GM23338 (cell line): ENCODE measurements at regions not wholly inside any gene's neighbourhood (a gene's known extent, or its start where the extent isn't known, plus 50 kb on each side); places are given as distances from the start of the nearest gene placed in this dataset.

Experiments
- ATAC-seq: fragments of 200-7000 bp; cut with Tn5 transposase; 3 replicates; pipeline ENCODE4 v1.9.1; 2020
- DNase-seq: peaks from one replicate; pipeline ENCODE4 v3.0.0-alpha.2; 2015; ENCODE audit warnings: low spot score
- H2AFZ ChIP-seq: fragments of 200-600 bp; sonication (generic); 2 replicates; pipeline ENCODE4 v1.8.0; 2016; ENCODE audit warnings: antibody characterized with exemption, mild to moderate bottlenecking, moderate library complexity
- H3F3A ChIP-seq: fragments of 200-600 bp; sonication (generic); replicated peaks from 2 replicates; pipeline ENCODE4 v1.8.0; 2017; ENCODE audit warnings: antibody characterized with exemption, mixed run types, low read depth
- H3K27ac ChIP-seq: fragments of 200-600 bp; sonication (generic); 2 replicates; pipeline ENCODE4 v1.6.1; 2016; ENCODE audit warnings: low read depth
- H3K27me3 ChIP-seq: fragments of 200-600 bp; sonication (generic); 2 replicates; pipeline ENCODE4 v1.8.0; 2016; ENCODE audit warnings: mild to moderate bottlenecking, mixed run types, moderate library complexity; ENCODE audit not compliant: insufficient read depth
- H3K36me3 ChIP-seq: fragments of 200-600 bp; sonication (generic); 2 replicates; pipeline ENCODE4 v1.8.0; 2016; ENCODE audit warnings: mild to moderate bottlenecking; ENCODE audit not compliant: insufficient read depth
- H3K4me1 ChIP-seq: fragments of 200-600 bp; sonication (generic); 2 replicates; pipeline ENCODE4 v1.8.0; 2016; ENCODE audit warnings: mild to moderate bottlenecking, moderate library complexity; ENCODE audit not compliant: insufficient read depth
- H3K4me2 ChIP-seq: fragments of 200-600 bp; sonication (generic); 2 replicates; pipeline ENCODE4 v1.7.1; 2017; ENCODE audit warnings: mixed run types
- H3K4me3 ChIP-seq: fragments of 200-600 bp; sonication (generic); 2 replicates; pipeline ENCODE4 v1.6.1; 2016; ENCODE audit warnings: mixed run types
- H3K79me2 ChIP-seq: fragments of 200-600 bp; sonication (generic); replicated peaks from 2 replicates; pipeline ENCODE4 v1.8.0; 2017; ENCODE audit warnings: mild to moderate bottlenecking; ENCODE audit not compliant: insufficient read depth
- H3K9me2 ChIP-seq: fragments of 200-600 bp; sonication (generic); 2 replicates; pipeline ENCODE4 v1.8.0; 2017; ENCODE audit not compliant: insufficient read depth
- H4K20me1 ChIP-seq: fragments of 200-600 bp; sonication (generic); replicated peaks from 2 replicates; pipeline ENCODE4 v1.8.0; 2017; ENCODE audit warnings: mild to moderate bottlenecking; ENCODE audit not compliant: insufficient read depth
- H3K27ac Mint-ChIP-seq: 2 replicates; pipeline ENCODE4 v1.8.0; 2020; ENCODE audit warnings: inconsistent platforms, mild to moderate bottlenecking, moderate library complexity, mixed read lengths
- H3K27me3 Mint-ChIP-seq: 3 replicates; pipeline ENCODE4 v1.8.0; 2022; ENCODE audit warnings: low read depth, mild to moderate bottlenecking, moderate library complexity, mixed read lengths, inconsistent platforms; ENCODE audit not compliant: insufficient read depth, poor library complexity
- H3K36me3 Mint-ChIP-seq: 3 replicates; pipeline ENCODE4 v1.8.0; 2021; ENCODE audit warnings: low read depth, mild to moderate bottlenecking, inconsistent platforms, moderate library complexity, mixed read lengths
- H3K4me1 Mint-ChIP-seq: 3 replicates; pipeline ENCODE4 v1.8.0; 2020; ENCODE audit warnings: mild to moderate bottlenecking, inconsistent platforms, mixed read lengths
- H3K4me3 Mint-ChIP-seq: 3 replicates; pipeline ENCODE4 v1.8.0; 2021; ENCODE audit warnings: moderate library complexity, mild to moderate bottlenecking, inconsistent platforms, mixed read lengths
- H3K9me3 Mint-ChIP-seq: 3 replicates; pipeline ENCODE4 v1.8.0; 2020; ENCODE audit warnings: moderate library complexity, mild to moderate bottlenecking, inconsistent platforms, mixed read lengths
- CREB1 ChIP-seq: fragments of 250-450 bp; sonication (Bioruptor Pico); IDR thresholded peaks from 2 replicates; pipeline ENCODE4 v1.5.0; 2020; ENCODE audit warnings: low read depth, mild to moderate bottlenecking, moderate library complexity
- EZH2 ChIP-seq: fragments of 200-600 bp; sonication (generic); IDR thresholded peaks from one replicate; pipeline ENCODE4 v1.8.0; 2017; ENCODE audit warnings: antibody characterized with exemption, mild to moderate bottlenecking, low read depth; ENCODE audit not compliant: unreplicated experiment
- STAT1 ChIP-seq: IDR thresholded peaks from one replicate; pipeline ENCODE4 v1.6.1; 2016; ENCODE audit warnings: antibody characterized with exemption; ENCODE audit not compliant: unreplicated experiment
- ZNF331 ChIP-seq: fragments of 250-450 bp; sonication (Bioruptor Pico); IDR thresholded peaks from 2 replicates; pipeline ENCODE4 v1.5.0; 2020; ENCODE audit warnings: low read depth, mild to moderate bottlenecking, moderate library complexity
- ZNF462 ChIP-seq: fragments of 250-450 bp; sonication (Bioruptor Pico); IDR thresholded peaks from 2 replicates; pipeline ENCODE4 v1.5.0; 2020; ENCODE audit warnings: mild to moderate bottlenecking, moderate library complexity
- TF ChIP-seq, protein P1 (sequence below), 2 experiments: fragments of 200-600 bp in 1 of 2; sonication (generic) in 1 of 2; conservative IDR thresholded peaks; 2 replicates each; pipeline versions ENCODE4 v1.5.1 to v1.6.1; 2016 to 2017; ENCODE audit warnings: antibody characterized with exemption in 2 of 2, low read depth in 2 of 2, mild to moderate bottlenecking in 2 of 2, moderate library complexity in 1 of 2

DNA sequence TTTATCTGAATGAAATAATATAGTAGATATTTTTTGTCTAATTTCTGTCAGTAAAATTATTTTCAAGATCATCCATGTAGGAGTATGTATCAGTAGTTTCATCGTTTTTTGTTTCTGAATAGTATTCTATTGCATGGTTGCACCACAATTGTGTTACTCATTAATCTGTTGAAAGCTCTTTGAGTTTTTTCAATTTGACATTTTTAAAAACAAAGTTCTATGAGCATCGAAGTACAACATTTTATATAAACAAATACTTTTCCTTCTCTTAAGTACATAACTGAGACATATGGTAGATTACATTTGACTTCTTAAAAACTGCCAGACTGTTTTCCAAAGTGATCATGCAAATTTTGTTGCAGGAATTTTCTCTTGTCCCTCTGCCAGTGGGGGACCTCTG, 1113.1 kb upstream of the CITED2 start (continued):
- TF ChIP-seq ZNF462 (no peak), STAT1 (no peak), ZNF331 (CRISPR knock-in tag) (no peak), EZH2 (no peak)

DNA sequence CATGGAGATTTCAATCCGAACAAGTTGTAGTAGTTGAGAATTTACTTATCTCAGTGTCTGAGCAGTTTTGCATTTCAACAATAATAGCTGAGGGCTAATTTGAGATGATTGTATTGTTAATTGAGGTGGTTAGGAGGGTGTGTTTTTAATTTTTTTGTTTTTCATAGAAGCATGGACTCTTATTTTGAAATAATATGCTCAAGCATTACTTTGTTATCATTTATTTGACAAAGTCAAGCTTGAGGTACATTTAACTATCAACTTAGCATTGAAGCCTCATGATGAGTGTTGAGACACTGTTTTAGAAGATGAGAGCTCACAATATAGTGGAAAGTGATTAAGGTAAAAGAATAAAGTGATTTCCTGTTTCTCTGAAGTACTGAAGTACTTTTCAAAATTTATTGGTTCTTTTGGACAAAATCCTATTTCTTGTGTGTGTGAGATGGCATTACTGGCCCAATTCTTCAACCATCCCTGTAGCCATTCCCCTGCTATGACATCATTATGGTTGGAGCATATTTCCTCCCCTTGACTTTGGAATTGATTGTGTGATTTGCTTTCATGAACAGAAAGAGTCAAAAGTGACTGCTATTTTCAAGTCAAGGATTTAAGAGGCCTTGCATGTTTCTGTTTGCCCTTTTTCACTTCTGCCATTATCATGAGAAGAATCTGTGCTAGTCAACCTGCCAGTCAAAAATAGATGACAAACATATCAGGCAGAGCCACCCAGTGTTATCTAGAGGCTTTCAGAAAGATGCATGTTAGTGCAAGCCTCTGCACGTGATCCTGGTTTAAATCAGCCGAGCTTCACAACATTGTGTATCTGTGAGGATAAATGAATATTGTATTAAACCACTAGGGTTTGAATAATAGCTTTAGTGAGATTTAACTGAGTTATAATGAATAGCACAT, 1112.3 kb upstream of the CITED2 start:
- Mint-ChIP-seq H3K4me1 (peaks cover 6% of the 10 kb centered on the region; the same call in 2 of the 3 replicates), H3K27me3 (no peaks in the 10 kb centered on the region), H3K36me3 (peaks cover 22% of the 10 kb centered on the region; the same call in 2 of the 3 replicates), H3K27ac (peak overlapping the region; percentile 45; the same call in 1 of the 2 replicates), H3K4me3 (no peak overlapping the region), H3K9me3 (peaks cover 21% of the 10 kb centered on the region)
- no peak for ATAC-seq
- Histone ChIP-seq H2AFZ (no peak overlapping the region), H3K27me3 (no peaks in the 10 kb centered on the region), H3K79me2 (no peaks in the 10 kb centered on the region), H3K27ac (no peak overlapping the region), H3K36me3 (no peaks in the 10 kb centered on the region), H3K4me1 (0 out of 2 replicates have a peak, but pooled peaks cover 5% of the 10 kb centered on the region), H3K4me2 (0 out of 2 replicates have a peak overlapping the region, but pooled peaks have one; percentile 3), H3F3A (no peaks in the 10 kb centered on the region), H3K9me2 (no peaks in the 10 kb centered on the region), H3K4me3 (no peak overlapping the region), H4K20me1 (no peaks in the 10 kb centered on the region)
- no peak for DNase-seq
- no peak for TF ChIP-seq ZNF462
- TF ChIP-seq, protein P1, sequence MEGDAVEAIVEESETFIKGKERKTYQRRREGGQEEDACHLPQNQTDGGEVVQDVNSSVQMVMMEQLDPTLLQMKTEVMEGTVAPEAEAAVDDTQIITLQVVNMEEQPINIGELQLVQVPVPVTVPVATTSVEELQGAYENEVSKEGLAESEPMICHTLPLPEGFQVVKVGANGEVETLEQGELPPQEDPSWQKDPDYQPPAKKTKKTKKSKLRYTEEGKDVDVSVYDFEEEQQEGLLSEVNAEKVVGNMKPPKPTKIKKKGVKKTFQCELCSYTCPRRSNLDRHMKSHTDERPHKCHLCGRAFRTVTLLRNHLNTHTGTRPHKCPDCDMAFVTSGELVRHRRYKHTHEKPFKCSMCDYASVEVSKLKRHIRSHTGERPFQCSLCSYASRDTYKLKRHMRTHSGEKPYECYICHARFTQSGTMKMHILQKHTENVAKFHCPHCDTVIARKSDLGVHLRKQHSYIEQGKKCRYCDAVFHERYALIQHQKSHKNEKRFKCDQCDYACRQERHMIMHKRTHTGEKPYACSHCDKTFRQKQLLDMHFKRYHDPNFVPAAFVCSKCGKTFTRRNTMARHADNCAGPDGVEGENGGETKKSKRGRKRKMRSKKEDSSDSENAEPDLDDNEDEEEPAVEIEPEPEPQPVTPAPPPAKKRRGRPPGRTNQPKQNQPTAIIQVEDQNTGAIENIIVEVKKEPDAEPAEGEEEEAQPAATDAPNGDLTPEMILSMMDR (conservative IDR thresholded peaks at IDR 0.05; ENCODE audit: low read depth in 2 of 2), result no peak
- no peak for TF ChIP-seq CREB1 (CRISPR knock-in tag)
